IPS-11a (cell line): ENCODE measurements at regions not wholly inside any gene's neighbourhood (a gene's known extent, or its start where the extent isn't known, plus 50 kb on each side); places are given as distances from the start of the nearest gene placed in this dataset.
"Not testable (repeated sequence)": the region's sequence is repeated elsewhere in the genome, so short reads cannot be mapped to it uniquely, and the experiment has no call there.

ENCODE experiments used
- H3K4me3 ChIP-seq: one replicate; pipeline ENCODE4 v1.5.1; 2013; ENCODE audit warnings: low read depth, low read length, control low read depth

GRCh38 chr14:83575301-83575700, 1954.6 kb upstream of the FLRT2 start:
- no peak overlapping the region for H3K4me3 ChIP-seq

- H3K4me3 ChIP-seq, result no peak overlapping the region
Measured at GRCh38 chr14:83583201-83583600, 1946.7 kb upstream of the FLRT2 start.

DNA sequence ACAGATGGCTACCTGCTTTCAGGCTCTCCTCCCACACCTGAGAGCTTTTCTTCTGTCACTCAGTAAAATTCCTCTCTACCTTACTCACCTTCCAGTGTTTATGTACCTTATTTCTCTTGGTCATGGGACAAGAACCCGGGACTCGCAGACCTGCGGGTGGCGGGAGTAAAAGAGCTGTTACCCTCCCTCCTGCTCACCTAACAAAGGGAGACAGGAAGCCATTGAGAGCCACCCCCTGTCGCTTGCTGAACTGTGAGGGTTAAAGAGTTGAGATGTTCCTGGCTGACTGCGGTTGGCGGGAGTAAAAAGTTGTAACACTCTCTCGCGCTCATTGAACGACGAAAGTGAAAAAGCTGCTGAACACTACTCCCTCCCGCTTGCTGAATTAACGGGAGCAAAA, 1935.1 kb upstream of the FLRT2 start:
- H3K4me3 ChIP-seq, result no peak overlapping the region

DNA sequence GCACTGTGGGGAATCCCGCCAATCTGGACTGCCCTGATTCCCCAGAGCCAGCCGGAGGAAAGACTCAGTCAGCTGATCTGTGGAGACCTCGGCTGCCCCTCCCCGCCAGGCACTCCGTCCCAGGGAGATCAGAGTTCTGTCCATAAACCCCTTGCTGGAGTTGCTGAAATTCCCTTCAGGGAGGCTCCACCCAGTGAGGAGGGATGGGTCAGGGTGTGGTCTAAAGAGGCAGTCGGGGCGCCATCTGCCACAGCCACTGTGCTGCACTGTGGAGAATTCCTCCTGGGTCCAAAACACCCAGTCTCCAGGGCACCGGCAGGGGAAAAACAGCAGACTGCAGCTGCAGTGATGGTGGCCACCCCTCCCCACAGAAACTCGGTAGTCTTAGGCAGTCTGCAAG, 1922.3 kb upstream of the FLRT2 start:
- H3K4me3 ChIP-seq, result no peak overlapping the region

- no peak overlapping the region for H3K4me3 ChIP-seq
Measured at GRCh38 chr14:83611491-83611890, 1918.5 kb upstream of the FLRT2 start.

GRCh38 chr14:83611906-83612390, 1918.0 kb upstream of the FLRT2 start:
- H3K4me3 ChIP-seq, result no peak overlapping the region

GRCh38 chr14:83614956-83615355, 1915.0 kb upstream of the FLRT2 start:
- no peak overlapping the region for H3K4me3 ChIP-seq

- H3K4me3 ChIP-seq, result no peak overlapping the region
Measured at GRCh38 chr14:83624541-83624940, 1905.4 kb upstream of the FLRT2 start.

DNA sequence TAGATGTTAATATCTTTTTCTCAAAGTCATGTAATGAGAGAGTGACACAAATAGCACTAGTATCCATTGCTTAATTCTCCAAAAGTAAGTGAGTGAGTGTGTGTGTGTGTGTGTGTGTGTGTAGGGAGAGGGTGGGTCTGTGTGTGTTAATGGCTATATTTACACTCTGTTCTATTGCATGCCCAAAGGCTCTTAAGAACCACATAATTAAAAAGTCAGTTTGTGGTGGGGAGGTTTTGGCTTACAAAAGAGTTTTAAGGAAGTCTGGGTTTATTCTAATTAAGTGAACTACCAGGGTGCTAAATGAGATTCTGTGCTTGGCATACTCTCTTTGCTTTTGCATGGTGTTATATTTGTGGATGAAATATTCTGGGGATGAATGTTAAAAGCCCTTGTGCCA, 1897.6 kb upstream of the FLRT2 start:
- H3K4me3 ChIP-seq, result no peak overlapping the region

- no peak overlapping the region for H3K4me3 ChIP-seq
Measured at GRCh38 chr14:83638748-83639504, 1891.0 kb upstream of the FLRT2 start.

DNA sequence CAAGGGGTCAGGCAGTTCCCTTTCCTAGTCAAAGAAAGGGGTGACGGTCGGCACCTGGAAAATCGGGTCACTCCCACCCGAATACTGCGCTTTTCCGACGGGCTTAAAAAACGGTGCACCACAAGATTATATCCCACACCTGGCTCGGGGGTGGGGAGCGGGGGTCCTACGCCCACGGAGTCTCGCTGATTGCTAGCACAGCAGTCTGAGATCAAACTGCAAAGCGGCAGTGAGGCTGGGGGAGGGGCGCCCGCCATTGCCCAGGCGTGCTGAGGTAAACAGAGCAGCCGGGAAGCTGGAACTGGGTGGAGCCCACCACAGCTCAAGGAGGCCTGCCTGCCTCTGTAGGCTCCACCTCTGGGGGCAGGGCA, 1890.5 kb upstream of the FLRT2 start:
- H3K4me3 ChIP-seq, result not testable (repeated sequence)

- no peak overlapping the region for H3K4me3 ChIP-seq
Measured at GRCh38 chr14:83646228-83646627, 1883.7 kb upstream of the FLRT2 start.

- no peak overlapping the region for H3K4me3 ChIP-seq
Measured at GRCh38 chr14:83660597-83660996, 1869.3 kb upstream of the FLRT2 start.

DNA sequence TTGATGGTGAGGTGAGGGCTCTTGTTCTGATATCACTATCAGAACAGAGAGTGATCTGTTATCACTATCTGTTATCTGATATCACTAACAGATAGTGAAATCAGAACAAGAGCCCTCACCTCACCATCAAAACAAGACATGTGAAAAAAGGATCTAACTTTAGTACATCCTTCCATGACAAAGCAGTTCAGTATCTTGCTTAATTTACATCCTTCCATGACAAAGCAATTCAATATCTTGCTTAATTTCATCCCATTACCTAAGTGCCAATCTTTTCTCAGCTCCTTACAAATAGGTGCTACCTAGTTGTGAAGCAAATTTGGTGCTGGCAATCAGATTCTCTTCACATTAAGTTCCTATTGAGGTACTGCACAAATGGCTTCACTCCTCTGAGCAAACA, 1865.6 kb upstream of the FLRT2 start:
- no peak overlapping the region for H3K4me3 ChIP-seq

GRCh38 chr14:83689265-83689664, 1840.7 kb upstream of the FLRT2 start:
- H3K4me3 ChIP-seq, result no peak overlapping the region

GRCh38 chr14:83697099-83697498, 1832.8 kb upstream of the FLRT2 start:
- H3K4me3 ChIP-seq, result no peak overlapping the region

GRCh38 chr14:83702619-83703018, 1827.3 kb upstream of the FLRT2 start:
- H3K4me3 ChIP-seq, result no peak overlapping the region

GRCh38 chr14:83706231-83706954, 1823.6 kb upstream of the FLRT2 start:
- no peak overlapping the region for H3K4me3 ChIP-seq

DNA sequence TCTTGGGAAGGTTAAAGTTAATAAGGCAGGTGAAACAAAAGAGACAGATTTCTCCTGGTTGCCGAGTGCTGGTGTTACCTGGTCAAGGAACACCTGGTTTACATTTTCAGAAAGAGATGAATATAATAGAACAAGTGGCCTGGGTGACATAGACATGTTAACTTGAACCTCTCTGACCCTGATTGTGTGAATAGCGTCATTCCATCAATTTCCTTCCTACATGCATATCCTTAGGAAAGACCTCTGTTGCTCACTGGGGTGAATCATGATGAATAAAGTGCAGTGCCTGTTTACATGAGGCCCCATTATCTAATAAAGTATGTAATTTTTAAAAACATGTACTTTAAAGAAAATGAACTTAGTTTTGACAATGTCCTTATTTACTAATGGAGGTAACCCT, 1822.9 kb upstream of the FLRT2 start:
- no peak overlapping the region for H3K4me3 ChIP-seq

DNA sequence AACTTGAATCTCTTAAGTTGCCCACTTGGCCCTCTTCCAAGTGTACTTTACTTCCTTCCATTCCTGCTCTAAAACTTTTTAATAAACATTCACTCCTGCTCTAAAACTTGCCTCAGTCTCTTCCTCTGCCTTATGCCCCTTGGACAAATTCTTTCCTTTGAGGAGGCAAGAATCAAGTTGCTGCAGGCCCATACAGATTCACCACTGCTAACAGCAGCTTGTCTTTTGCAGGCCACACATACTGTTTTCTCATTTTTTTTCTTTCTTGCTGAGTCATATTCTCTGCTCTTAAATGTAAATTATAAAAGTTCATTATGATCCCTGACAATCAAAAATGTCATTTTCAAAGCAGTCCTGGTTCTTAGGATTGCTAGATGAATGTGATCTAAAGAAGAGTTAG, 1820.8 kb upstream of the FLRT2 start:
- H3K4me3 ChIP-seq, result no peak overlapping the region

- H3K4me3 ChIP-seq, result no peak overlapping the region
Measured at GRCh38 chr14:83711046-83711445, 1818.9 kb upstream of the FLRT2 start.

GRCh38 chr14:83712418-83713129, 1817.4 kb upstream of the FLRT2 start:
- no peak overlapping the region for H3K4me3 ChIP-seq
